Endothelial cell of umbilical vein (primary cell): ENCODE measurements at regions not wholly inside any gene's neighbourhood (a gene's known extent, or its start where the extent isn't known, plus 50 kb on each side); places are given as distances from the start of the nearest gene placed in this dataset.

Experiments used
- CTCF ChIP-seq, 2 donors: IDR thresholded peaks; 1 replicate in 1 of 2; 2 replicates in 1 of 2; pipeline ENCODE4 v1.5.1; 2011; ENCODE audit warnings: low read length in 2 of 2, mild to moderate bottlenecking in 2 of 2, moderate library complexity in 2 of 2, control low read depth in 1 of 2, inconsistent platforms in 1 of 2, low read depth in 1 of 2; ENCODE audit not compliant: insufficient read depth in 1 of 2; ENCODE audit errors: extremely low read depth in 1 of 2
- POLR2AphosphoS5 ChIP-seq: IDR thresholded peaks from 2 replicates; pipeline ENCODE4 v1.6.1; 2012; ENCODE audit warnings: low read depth, mild to moderate bottlenecking, control low read depth, low read length, moderate library complexity; ENCODE audit not compliant: insufficient read depth

GRCh38 chr3:94314218-94314883, 251.5 kb downstream of the NSUN3 start:
- TF ChIP-seq POLR2AphosphoS5 = no peak
- TF ChIP-seq CTCF (IDR thresholded peaks at IDR 0.05; ENCODE audit: extremely low read depth in 1 of 2, insufficient read depth in 1 of 2, low read depth in 1 of 2, low read length in 2 of 2) = no peak
